Occipital lobe (tissue), 1 donor: ENCODE measurements at regions not wholly inside any gene's neighbourhood (a gene's known extent, or its start where the extent isn't known, plus 50 kb on each side); places are given as distances from the start of the nearest gene placed in this dataset.
"Not testable (repeated sequence)": the region's sequence is repeated elsewhere in the genome, so short reads cannot be mapped to it uniquely, and the experiment has no call there.

ENCODE experiments used
- DNase-seq: peaks from one replicate; lab custom pipeline; 2025; lab: John Stamatoyannopoulos, UW

DNA sequence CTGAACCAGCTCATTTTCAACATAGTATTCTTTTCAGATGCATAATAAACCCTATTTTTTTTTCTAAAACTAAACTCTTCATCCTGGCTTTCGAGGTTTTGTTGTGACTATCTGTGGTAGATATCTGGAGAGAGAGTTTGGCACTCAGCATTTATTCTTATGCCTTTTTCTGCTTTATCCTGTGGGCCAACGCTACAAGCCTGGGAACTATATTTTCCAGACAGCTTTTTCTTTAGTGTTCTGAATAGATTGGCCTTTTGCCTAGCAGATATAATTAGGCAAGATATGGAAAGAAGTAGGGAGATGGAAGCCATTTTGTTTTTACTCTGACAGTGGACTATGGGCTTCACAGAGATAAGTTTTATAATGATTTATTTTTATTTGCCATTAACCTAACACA lies 486.7 kb downstream of the TMEM232 start:
- no peak for DNase-seq

DNA sequence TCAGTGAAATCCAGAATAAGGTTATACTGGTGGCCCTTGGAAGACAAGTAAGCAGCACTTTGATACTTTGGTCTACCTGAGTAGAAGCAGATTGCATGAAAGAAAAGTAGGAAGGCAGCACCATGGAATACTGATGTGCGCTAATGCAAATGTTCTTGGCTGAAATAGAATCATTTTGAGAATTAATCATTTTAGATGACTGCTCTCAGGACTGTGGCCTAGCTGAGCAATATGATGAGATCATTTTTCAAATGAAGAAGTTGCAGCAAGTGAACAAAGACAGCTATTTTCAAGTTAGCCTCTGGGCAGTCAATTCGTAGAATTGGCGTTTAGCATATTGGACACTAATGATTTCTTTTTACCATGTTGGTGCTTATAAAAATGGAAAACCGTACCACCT lies 483.5 kb downstream of the TMEM232 start:
- DNase-seq: no peak

DNA sequence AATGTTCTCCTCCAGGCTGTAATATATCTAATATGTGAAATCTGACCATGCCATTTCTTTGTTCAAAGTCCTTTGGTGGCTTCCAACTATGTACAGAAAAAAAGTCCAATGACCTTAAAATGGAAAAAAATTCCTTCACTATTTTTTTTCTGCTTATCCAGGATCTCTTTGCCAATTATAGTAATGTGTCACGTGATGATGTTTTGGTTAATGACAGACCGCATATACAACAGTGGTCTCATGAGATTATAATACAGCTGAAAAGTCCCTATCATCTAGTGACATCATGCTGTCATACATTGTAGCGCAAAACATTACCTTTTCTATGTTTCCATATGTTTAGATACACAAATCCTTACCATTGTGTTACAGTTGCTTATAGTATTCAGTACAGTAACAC lies 477.6 kb downstream of the TMEM232 start:
- DNase-seq: no peak

DNA sequence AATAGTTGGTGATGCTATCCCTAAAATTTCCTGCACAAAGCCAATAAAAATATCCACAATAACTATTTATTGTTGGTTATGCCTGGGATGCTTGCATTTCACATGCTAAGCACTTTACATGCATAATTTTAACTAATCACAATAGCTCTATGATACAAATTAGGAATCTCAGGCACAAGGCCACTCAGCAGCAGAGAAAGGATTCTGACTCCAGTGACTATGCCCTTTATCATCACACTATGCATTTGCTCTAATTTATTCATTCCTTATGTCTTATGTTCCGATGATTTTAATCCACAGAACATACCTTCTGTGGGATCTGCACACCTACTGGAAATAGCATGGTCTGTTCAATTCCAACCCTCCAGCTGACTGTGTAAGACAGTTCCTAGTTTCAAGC lies 476.1 kb downstream of the TMEM232 start:
- no peak for DNase-seq

DNA sequence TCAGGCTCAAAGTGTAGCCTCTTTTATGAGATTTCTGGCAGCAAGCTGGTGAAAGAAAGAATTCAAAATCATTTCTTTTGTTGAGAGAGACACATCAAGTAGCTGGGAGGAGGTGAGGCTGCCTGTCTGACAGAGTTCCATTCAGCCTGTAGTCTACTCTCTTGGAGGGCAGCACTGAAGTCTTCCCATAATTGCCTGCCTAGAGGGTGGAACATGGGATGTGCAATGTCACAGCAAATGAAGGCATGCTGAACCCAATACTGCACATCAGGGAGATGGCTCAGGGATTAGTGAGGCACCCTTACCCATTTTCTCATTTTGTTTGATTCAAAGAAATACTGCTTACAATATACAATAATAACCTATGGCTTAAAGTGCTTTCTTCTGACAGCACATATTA lies 475.7 kb downstream of the TMEM232 start:
- DNase-seq: no peak

DNA sequence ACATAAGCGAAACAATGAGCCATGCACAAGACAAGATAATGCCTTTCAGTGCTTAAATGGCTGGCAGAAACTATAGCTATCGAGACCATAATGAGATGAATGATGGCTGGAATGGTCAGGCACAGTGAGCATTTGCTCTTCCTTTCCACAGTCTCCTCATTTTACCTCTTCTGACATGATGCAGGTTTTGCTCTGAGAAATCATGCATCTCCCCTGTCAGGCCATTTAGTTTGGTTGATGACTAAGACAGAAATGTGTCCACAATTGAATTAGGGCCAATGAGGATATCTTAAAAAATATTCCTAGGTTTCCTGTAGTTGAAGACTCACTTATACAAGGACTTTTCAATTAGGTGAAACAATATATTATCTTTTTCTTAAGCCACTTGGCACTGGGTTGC lies 475.1 kb downstream of the TMEM232 start:
- DNase-seq: no peak

DNA sequence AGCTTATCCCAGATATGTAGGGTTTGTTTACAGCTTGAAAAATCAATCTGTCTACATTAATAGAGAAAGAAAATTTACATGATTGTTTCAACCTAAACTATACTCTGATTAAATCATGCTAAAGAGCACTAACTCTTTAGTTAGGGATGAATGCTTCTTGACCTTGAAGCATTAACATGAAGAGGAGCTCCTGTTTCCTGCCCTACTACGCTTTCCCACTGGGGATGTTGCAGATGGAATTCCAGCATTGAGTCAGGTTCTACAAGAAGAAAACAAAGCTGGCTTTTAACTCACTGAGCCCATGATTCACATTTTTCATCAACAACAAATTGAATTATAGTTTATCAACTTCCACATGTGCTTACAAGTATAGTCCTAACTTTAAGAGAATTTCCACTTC lies 471.3 kb downstream of the TMEM232 start:
- DNase-seq: no peak

DNA sequence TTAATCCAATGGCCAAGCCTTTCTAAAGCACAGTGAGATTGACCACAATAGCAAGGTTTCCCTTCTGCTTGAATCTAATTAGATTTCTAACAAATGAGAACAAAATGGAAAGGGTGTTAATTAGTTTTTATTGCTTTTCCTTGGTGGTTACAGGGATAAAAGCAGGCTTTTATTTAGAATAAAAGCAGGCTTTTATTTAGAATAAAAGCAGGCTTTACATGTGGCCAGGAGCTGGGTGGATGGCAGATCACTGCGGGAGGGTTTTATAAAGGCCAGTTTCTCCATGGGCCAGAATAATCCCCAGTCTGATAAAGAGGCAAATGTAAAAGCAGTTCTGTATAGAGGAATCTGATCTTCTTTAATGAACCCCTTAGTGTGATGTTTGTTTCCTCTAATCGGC lies 470.2 kb downstream of the TMEM232 start:
- DNase-seq: no peak

DNA sequence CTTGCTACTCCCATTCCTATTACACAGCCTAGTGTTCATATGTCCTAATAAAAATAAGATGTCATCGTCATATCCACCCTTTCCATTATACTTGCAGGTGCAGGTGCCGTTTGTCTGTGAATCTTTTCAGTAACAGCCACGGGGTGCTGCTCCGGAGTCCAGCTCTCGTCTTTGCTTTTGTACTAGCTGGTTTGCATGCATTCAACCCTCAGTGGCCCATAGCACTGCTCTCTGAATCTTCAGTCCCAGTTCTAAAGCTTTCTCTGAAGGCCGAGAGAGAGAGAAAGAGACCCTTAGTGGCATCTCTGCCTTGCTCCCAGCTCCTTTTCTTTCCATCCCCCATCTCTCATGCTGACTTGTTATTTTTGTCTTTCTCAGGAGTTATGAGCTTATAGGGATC lies 468.5 kb downstream of the TMEM232 start:
- DNase-seq: no peak

DNA sequence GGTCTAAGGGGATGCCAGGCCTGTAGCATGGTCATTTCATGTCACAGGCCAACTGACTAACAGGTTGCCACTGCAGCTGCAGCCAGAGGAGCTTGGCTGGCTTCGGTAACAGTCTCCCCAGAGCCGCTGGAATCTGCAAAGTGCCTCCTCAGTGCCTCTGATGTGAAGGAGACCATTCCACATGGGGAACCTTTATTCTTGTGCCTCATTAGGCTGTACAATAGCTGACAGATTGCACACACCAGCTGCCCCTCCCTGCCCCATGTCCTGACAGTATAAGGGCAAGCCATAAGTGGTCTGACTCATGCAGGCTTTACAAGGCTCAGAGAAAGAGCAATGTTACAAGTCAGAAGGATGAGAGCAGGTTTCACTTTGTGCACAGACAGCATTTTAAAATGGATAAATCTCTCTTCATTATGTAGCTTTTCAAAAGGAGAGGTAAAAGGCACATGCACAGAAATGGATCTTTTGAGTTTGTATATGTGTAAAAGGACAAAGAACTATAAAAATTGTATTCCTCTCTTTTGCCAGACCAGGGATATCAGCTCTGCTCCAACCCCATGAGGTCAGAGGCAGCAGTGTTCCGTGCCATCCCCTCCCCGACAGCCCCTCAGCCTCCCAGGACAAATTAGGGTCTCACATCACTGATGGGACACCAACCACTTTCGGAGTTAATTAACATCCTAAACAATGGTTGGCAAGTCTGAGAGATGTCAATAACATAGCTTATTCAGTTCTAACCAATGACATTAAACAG lies 467.8 kb downstream of the TMEM232 start:
- DNase-seq: no peak

DNA sequence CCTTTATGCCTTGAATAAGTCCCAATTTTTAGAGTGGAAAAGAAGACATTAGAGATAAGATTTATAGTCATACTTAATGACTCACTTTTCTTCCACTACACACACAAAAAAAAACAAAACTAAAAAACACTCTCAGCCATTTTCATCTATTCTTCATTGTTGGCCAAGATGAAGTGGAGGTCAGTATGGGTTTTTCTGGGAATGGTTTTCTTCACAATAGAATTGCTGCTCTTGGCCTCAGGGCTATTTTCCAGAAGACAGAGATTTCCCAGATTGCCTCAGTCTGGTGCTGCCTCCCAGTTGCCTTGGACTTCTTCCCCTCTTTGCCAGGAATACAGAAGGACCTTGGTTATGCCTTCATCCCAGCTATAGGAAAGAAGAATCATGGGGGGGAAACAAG lies 463.7 kb downstream of the TMEM232 start:
- no peak for DNase-seq

DNA sequence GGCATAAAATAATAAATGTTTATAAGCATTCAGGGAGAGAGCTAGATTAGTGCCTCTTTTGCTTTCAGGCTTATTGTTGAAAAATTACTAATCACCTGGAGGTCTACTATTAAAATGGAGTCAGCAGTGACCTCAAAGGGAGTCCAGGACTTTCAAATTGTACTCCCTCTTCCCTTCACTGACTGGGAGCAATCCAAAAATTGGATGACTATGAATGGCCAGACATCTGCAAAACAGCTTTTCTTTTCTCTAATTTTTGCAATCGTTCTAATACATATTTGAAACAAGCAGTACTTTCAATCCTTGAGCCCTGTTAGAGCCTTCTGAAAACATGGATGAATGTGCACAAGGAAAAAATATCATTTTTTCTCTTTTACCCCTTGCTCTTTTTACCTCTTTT lies 461.8 kb downstream of the TMEM232 start:
- DNase-seq: no peak

DNA sequence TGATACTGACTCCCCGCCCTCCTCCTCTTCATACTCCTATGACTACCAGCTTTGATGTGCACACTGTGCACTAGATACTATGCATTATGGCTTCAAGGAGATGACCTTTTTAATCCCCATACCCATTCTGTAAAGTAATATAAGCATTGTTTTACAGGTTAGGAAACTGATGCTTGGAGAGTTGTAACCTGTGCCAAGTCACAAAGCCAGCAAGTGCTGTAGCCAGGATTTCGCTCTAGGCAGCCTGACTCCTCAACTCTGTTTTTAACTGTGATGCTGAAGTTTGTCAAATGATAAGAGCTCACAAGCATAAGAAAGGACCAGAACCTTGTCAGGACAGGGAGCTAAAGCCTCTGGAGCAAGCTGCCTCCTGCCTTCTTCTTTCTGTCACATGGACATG lies 461.3 kb downstream of the TMEM232 start:
- DNase-seq: no peak

DNA sequence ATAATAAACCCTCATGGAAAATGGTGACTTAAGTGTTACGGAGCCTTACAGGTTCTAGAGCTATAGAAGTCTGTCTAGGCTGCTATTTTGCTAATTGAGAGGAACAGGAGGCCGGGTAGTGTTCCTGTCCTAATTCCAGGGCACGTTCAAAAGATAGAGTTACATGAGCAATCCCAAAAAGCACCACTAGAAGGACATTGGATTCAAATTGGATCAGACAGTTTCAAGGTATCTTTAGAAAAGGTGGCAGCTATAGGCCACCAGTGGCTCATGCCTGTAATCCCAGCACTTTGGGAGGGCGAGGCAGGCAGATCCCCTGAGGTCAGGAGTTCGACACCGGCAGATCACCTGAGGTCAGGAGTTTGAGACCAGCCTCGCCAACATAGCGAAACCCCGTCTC lies 458.8 kb downstream of the TMEM232 start:
- DNase-seq: no peak

DNA sequence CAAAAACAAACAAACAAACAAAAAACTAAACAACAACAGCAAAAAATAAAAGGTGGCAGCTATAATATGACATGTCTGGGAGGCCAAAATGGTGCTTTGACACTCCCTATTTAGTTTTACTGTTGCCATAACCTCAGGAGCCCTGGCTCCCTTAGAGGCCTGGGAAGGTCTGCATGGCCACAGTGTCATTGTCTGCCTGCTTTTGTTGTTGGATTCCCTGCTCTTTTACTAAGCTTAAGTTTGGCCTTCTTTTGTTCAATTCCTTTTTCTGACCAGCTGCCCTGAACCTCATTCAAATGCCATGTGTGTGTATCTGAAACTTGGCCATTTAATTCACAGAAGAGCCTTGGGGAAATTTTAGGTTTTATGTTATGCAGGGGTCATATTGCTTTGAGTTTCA lies 458.2 kb downstream of the TMEM232 start:
- DNase-seq: no peak

DNA sequence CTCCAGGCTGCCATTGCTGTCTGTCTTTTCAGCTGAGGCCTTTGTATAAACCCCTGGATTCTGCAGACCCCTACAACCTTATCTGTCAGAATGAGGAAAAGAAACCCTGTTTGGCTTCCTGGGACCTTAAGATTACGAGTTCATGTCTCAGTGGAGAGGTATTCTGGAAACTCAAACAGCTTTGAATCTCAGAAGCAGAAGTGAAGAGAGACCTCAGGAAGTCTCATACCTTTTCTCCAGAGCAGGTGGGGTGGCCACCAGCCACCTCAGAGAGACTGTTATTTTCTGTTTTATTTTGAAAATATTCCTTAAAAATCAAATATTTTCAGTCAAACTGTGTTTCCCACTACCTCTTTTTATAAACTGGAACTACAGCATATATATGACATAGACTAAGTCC lies 457.5 kb downstream of the TMEM232 start:
- no peak for DNase-seq

DNA sequence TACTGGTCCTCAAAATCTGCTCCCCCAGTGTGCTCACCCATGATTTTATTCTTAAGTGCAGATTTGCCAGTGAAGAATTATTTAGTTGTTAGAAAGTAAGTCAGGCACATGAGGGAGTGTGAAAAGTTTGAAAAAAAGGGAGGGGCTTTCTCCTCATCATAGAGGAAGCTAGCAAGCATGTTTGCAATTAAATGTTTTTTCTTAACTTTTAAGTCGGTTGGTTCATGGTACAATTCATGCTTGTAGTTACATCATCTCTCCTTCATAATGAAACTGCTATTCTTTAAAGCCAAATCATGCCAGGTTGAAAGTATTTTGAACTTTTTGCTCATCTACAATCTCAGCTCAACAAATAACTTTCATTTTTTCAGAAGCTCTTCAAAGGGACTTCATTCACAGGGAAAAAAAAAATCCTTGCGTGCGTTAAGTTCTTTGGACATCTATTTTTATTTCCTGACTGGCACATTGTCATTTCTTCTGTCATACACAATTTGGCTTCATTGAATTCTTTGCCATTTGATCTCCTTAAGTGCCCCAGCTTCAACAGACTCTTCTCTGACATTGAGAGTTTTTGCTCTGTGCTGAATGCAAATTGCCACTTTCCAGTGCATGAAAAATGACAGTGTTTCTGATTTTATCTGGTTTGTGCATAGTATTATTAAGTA lies 456.9 kb downstream of the TMEM232 start:
- DNase-seq: no peak

DNA sequence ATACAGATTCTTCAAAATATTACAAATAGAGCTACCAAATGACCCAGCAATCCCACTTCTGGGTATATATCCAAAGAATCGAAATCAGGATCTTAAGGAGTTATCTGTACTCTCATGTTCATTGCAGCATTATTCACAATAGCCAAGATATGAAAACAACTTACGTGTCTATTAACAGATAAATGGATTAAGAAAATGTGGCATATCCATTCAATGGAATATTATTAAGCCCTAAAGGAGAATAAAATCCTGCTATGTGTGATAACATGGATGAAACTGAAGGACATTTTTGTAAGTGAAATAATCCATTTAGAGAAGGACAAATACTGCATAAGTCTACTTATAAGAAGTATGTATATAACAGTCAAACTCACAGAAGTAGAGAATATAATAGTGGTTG lies 450.6 kb downstream of the TMEM232 start:
- DNase-seq: no peak

DNA sequence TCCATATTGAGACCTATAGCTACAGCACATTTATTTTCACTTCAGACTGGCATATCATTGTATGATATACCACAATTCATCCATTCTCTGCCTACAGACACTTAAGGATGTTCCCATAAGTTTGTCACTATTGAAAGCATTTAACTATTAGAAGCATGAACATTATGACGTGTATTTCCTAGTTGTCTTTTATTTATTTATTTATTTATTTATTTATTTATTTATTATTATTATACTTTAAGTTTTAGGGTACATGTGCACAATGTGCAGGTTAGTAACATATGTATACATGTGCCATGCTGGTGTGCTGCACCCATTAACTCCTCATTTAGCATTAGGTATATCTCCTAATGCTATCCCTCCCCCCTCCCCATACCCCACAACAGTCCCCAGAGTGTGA lies 448.0 kb downstream of the TMEM232 start:
- DNase-seq: not testable (repeated sequence)

DNA sequence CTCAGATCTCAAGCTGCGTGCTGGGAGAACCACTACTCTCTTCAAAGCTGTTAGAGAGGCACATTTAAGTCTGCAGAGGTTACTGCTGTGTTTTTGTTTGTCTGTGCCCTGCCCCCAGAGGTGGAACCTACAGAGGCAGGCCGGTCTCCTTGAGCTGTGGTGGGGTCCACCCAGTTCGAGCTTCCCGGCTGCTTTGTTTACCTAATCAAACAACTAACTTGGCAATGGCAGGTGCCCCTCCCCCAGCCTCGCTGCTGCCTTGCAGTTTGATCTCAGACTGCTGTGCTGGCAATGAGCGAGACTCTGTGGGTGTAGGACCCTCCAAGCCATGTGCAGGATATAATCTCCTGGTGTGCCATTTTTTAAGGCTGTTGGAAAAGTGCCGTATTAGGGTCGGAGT lies 442.4 kb downstream of the TMEM232 start:
- DNase-seq: not testable (repeated sequence)

DNA sequence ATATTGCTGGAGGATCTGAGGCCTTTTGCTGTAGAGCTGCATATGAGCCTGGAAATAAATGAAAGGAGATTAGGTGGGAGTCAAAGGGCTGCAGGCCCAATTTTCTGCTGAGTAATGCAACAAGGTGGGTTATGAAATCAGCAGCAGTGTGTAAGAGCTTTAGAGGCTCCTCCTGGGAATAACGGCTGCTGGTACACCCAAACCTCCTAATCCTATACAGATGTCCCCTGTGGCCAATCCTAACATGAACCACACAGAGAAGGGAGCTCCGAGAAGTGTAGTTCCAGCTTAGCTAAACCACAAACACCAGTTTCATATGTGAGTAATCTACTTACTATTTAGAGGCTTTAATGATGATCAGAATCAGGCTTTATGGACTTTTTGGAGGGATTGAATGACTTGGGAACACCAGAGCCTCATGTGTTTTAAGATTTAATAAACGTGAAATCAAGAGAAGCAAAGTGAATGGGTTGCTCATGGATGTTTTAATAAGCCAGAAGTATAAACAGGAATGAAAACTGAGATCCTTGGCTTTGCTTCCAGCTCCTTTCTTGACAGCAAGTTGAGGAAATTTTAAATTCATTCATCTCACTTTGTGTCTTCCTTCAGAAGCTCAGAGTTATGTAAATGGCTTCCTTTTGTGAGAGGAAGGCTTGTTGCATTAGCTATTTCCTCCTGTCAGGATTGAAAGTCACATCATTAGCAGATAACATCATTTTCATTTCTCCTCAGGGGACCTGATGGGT lies 437.5 kb downstream of the TMEM232 start:
- DNase-seq: no peak

DNA sequence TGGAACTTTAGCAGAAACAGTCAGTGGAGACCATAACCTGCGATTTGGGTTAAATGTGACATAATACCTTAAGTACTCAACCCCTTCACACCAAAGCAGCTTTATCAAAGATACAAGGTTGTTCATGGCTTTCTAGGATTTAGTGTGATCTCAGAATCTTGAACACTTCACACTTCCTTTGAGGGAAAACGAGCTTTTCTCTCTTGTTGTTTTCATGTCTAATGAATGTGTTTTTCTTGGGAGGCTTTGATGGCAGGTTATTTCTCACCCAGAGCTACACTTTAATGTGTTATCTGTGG lies 437.0 kb downstream of the TMEM232 start:
- DNase-seq: no peak

DNA sequence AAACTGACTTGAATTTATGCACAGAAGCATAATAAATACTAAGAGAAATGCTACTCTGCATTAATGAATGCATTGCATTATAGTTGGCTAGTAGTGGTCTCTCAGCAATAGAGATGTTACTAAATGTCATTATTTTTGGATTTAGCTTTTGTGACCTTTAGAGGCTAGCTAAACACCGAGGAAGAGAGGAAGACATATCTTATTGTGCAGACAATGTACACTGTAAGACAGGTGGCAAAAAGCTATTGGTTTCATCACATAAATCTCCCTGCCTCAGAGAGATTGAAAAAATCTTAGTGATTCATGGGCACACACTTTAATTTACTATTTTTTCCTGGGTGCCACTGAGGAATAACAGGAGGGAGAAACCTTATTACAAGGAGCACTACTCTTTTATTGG lies 435.9 kb downstream of the TMEM232 start:
- DNase-seq: no peak
